Adipose tissue (tissue), 3 donors: ENCODE measurements at regions not wholly inside any gene's neighbourhood (a gene's known extent, or its start where the extent isn't known, plus 50 kb on each side); places are given as distances from the start of the nearest gene placed in this dataset.

Experiments used
- H3K27ac ChIP-seq: one replicate; pipeline ENCODE4 v1.5.1; 2013; ENCODE audit warnings: low read depth, low read length
- whole genome bisulfite sequencing, 3 donors: extraction: QIAGEN DNeasy Blood & Tissue Kit; methylation state at CpG; one replicate each; pipeline ENCODE4 v1.1.7; 2013; 5-methylcytosine and 5-hydroxymethylcytosine counted together
- donor health status: healthy with polysubstance abuse.
- donor health status: Bipolar disorder and iron deficiency.
- donor health status: healthy.

DNA sequence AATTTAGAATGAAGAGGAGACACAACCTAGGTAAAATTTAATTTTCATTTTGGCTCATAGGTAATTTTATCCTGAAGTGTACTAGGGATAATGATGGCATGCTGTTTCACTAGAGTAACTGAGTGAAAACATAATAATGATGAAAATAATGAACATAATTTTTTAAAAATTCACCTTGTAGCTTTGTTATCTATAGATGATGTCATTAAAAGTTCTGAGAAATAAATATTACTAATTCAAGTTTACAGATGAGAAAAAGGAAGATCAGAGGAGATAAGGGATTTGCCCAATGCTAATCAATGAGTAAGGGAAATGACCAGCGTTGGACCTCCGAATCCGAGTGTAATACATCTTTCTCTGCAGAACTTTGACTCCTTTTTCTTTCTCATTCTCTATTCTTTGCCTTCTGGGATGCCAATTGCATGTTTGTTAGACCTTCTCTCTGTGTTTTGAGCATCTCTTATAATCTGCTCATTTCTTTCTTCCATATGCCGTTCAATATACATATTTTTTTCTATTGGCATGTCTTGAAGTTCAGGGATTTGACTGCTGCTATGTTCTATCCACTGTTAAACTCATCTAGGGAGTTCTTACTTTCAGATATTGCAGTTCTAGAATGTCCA is 186.5 kb downstream of the SNX19 start:
- H3K27ac ChIP-seq = no peak overlapping the region
- WGBS, 3 donors = 79 to 93% (median 91%) methylated on average over 4 of the region's 4 CpGs

DNA sequence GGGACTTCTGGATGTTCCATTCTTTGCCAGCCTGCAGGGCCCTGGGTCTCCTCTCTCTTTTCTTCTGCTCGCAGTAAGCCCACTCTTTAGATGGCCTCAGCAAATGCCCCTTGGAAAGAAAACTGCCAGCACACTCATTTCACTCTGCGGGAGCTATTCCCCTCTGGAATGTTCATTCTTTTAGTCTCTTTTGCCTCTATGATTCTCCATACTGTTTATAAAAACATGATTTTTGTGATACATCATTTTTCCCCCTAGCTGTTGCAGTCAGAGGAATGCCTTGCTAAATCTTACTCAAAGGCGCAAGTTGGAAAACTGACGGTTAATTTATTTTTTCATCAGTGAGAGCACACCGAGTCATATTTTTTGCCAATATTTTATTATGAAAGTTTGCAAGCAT is 184.9 kb downstream of the SNX19 start:
- no peak overlapping the region for H3K27ac ChIP-seq
- WGBS, 3 donors = 87 to 92% (median 88%) methylated on average over 5 of the region's 5 CpGs

DNA sequence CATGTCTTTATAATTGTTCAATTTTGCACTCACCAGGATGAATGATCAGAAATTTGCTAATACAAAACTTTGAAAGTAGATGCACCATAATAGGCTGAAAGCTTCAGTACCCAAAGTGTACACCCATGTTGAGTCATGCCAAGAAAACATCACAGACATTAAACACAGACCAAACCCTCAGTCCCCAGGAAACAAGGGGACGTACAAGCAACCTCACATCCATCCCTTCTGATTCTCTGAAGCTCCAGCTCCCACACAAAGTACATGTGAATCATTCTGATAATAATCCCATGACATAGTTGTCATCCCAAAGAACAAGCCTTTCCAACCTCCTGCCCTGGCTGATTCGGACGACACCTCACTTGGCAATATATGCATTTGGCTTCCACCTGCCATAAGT is 183.8 kb downstream of the SNX19 start:
- no peak overlapping the region for H3K27ac ChIP-seq
- 76 to 87% (median 84%) methylated on average over 3 of the region's 3 CpGs for WGBS, 3 donors

DNA sequence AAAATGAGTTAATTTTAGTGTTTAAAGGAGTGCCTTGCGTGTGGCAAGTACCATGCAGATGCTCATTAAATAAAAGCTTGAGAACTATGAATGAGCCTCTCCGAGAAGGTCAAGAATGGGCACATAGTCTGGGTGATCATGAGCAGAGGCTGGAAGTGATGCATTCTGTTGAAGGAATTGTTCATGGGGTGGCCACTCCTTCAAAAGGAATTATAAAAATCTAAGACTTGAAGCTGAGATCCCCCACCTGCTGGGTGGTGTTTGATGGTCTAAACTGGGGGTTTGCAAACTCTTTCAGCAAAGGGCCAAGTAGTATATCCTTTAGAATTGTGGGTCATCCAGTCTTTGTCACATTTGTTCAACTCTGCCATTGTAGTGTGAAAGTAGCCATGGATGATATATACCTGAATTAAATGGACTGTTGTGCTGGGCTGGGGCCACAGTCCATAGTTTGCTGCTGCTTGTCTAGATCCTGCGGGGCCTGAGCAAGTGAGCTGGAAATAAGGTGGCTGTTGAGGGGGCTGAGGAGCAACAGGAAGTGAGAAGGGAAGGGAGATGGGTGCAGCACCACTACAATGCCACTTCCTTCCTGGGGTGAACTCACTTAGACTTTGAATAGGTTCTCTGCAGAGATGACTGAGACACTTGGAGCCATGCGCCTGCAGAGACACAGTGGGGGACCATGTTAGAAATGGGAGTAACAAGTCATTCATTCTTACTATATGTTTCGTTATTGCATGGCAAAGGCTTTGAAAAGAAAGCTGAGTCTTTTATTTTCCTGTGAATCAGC is 179.0 kb downstream of the SNX19 start:
- WGBS, 3 donors = 72 to 77% (median 72%) methylated on average over 5 of the region's 5 CpGs
- no peak overlapping the region for H3K27ac ChIP-seq

DNA sequence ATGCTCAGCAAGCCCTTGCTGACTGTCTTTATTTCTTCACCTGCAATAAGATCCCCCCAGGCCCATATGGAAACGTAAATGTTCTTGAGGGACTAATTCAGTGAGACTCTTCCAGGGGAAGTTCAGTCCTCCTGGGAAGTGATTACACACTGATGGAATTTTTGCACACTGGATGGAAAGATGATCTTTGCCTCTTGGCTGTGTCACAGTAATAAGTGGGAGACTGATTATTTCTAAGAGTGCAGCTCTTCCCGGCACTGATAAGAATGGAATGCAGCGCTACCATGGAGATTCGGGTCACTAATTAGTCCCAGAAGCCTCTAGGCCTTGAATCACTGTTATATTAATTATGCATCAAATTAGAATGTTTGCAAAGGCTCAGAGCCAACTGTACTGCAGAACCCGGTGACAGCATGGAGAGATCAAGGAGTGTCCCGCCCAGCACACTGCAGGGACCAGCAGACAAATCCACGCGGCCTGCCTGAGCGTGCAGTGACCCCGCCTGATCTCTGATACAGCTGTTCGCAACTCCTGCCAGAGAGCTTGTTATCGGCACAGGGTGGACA is 178.3 kb downstream of the SNX19 start:
- H3K27ac ChIP-seq = no peak overlapping the region
- 13 to 40% (median 39%) methylated on average over 12 of the region's 12 CpGs for WGBS, 3 donors

DNA sequence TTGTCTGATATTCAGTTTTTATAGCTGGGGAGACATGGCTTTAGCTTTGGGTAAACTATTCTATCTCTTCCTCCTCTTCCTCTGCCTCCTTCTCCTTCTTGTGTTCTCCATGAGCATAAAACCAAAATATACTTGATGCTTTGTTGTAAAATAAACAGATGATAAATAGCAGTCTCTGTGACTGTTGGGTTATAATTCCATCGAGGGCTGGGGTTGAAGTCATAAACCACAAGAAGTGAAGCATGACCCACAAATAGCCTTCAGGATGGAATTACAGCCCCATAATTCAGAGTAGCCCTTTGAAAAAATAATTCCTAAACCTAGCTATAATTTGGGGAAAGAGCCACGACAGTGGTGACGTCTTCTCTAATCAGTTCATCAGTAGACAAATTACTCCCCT is 177.7 kb downstream of the SNX19 start:
- WGBS, 3 donors = 70 to 75% (median 74%) methylated on average over 3 of the region's 3 CpGs
- H3K27ac ChIP-seq = no peak overlapping the region

DNA sequence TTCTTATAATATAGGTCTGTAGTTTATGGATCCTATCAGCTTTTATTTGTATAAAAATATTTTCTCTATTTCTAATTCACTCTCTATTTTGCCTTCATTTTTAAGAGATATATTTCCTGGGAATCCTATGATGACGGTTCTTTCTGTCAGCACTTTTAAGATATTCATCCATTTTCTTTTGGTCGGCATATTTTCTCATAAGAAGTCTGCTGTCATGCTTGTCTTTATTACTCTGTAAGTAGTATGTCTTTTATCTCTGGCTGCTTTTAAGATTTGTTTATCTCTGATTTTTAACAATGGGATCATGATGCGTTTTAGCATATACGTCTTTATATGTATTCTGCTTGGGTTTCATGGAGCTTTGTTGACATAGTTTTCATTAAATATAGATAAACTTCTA is 175.5 kb downstream of the SNX19 start:
- 93 to 98% (median 93%) methylated on average over 4 of the region's 4 CpGs for WGBS, 3 donors
- H3K27ac ChIP-seq = no peak overlapping the region

DNA sequence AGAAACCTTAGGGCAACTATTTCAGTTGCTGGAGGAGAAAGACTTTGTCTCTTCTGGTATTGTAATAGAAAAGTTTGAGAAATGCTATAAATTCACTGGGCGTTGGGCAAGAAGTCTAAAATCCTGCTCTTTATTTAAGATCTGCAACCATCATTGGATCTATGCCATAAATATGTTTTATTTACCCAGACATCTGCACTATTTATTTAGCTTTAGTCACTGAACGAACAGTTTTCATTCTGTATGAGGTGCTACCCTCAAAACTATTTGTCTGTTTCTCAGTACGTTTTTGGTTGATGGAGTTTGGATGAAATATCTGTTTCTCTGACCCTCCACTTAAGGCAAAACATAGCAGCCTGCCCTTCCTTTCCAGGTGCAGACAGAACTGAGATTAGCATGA is 171.5 kb downstream of the SNX19 start:
- H3K27ac ChIP-seq = no peak overlapping the region
- 77 to 85% (median 85%) methylated on average over 3 of the region's 3 CpGs for WGBS, 3 donors

DNA sequence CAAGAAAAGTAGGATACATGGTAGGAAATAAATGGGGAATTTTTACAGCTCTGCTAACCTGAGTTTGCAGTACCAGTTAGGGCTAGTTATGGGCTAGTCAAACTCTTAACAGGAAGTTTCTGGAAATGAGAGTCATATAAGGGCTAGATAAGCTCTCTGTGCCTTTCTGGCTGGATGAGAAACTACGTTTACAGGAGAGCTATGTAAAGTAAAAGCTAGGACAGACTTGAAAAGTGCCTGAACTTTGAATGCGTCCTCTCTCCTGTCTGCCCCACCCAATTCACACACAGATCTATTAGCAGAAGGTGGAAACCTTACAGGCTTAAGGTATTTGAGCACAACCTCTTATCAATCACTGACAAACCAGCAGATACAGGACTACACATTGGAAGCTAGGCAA is 167.1 kb downstream of the SNX19 start:
- H3K27ac ChIP-seq = no peak overlapping the region
- WGBS, 3 donors = 64 to 82% (median 64%) methylated on average over 2 of the region's 2 CpGs

DNA sequence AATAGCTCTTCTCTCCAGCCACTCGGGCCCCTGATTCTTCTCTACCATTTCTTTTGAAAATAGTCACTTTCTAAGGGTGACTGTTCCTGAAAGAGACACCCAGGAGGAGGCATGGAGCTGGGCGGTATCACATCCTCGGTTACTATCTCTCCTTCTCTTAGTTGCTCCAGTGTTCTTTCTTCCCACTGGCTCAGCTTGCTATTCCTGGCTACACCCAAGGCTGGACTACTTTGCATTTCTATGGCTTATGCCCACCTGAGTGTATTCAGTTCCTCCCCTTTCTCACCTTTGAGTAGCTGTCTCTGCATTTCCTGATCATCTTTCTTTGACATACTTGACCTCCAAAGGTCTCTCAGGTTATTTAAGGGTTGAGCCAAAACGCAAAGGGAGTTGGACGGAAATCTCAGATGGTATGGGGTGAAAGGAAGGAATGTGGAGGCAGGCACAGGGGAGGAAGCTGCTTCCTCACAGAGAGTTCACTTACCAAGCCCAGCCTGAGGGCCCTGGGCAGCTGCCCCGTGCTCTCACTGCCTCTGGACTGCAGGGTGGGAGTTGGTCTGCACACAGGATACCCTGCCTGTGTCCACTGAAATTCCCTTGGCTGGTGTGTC is 155.7 kb downstream of the SNX19 start:
- 47 to 69% (median 68%) methylated on average over 6 of the region's 6 CpGs for WGBS, 3 donors

DNA sequence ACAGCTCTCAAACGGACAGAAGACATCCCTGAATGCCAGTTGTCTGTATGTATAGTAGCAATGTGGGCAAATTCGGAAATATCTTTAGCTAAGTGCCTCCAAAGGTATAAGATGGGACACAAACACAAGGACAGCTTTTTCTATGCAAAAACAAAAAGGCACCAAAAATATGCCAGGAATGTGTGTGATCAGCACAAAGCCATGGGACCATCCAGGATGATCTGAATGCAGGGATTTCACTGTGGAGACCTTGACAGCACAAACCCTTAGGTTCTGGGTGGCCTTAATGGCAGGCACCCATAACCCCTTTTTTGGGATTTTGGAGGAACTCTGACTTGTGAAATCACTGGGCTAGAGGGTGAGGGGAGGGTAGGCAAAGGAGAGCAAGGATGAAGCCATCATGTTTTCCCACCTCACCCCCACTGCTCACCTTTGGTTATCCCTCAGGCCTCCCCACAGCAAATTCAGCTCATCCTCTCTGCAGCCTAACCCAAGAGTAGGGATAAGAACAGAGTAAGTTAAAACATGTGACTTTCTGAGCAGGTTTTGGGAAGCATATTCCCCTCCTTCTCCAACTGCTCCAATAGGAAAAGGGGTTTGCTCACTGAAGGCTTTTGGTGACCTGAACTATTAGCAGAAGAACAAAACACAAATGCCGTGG is 154.6 kb downstream of the SNX19 start:
- WGBS, 3 donors = 72 to 79% (median 72%) methylated on average over 3 of the region's 3 CpGs
- no peak overlapping the region for H3K27ac ChIP-seq

More for the DNA sequence above, 155.7 kb downstream of the SNX19 start:
- H3K27ac ChIP-seq = no peak overlapping the region

DNA sequence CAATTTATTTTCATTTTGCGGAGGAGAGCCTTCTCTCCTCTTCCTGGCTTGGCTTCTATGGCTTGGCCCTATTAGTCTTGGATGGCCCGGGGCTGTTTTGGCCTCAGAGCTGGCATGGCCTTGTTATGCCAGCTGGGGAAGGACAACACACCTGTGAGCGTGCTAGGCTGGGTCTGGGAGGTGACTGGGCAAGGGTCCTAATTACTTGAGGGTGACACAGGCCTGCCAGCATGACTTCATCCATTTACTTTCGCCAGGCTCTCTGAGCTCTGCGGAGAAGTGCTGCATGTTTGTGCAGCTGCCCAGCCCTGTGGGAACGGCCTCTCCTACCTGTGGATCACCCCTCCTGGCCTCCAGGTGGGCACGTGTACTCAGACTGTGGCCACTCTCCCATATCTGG is 153.6 kb downstream of the SNX19 start:
- 44 to 85% (median 84%) methylated on average over 7 of the region's 7 CpGs for WGBS, 3 donors
- no peak overlapping the region for H3K27ac ChIP-seq

DNA sequence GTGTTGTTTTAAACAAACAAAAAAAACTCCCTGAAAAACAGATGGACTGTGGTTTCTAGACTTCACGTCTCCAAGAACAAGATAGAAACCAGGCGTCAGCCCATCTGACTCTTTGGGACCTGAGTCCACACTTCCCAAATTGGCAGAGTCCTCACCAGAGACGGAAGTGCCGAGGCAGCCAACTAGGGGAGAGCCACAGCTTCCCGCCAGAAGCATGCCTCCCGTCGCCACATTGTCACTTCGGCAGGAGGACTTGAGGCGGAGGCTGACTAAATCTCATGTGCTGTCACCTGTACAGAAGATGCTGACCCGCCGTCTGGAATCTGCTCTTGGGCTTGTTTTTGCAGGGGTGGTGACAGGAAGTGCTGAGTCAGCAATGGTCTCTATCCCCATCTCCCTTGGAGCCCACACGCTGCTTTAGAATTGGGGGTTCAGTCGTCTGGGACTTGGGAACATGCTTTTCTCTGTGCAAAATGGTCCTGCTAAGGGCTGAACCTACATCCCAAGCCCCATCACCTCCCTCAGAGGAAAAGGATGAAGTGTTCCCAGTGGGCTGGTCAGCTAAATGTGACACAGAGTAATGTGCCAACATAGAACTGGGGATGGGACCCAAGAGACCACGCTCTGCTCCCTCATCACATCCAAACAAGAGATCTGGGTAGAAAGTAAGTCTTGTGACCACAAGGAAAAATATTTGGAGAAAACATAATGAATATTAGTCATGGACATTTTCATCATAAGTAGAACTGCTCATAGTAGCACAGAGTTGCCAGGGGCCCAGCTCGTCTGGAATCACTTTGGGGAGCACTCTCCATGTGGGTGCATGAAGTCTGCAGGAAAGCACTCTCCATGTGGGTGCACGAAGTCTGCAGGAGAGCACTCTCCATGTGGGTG is 152.9 kb downstream of the SNX19 start:
- 82 to 87% (median 85%) methylated on average over 16 of the region's 16 CpGs for WGBS, 3 donors
- no peak overlapping the region for H3K27ac ChIP-seq

DNA sequence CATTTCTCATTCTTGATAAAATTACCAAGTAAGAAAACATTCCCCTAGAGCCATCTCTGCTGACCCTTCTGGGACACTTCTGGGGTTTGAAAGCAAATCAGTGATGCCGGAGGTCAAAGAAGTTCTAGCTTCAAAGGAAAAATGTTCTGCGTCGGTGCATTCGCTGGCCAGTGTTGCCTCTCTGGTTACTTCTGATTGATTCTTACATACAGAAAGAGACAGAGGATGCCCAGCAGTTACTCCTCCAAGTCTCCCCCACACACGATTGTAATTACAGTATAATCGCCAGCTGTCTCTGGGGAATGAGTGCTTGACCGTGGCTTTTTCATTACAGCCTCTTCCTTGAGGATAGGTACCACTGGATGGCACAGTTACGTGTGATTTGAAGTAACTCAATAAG is 150.9 kb downstream of the SNX19 start:
- 76 to 84% (median 84%) methylated on average over 8 of the region's 8 CpGs for WGBS, 3 donors
- no peak overlapping the region for H3K27ac ChIP-seq

DNA sequence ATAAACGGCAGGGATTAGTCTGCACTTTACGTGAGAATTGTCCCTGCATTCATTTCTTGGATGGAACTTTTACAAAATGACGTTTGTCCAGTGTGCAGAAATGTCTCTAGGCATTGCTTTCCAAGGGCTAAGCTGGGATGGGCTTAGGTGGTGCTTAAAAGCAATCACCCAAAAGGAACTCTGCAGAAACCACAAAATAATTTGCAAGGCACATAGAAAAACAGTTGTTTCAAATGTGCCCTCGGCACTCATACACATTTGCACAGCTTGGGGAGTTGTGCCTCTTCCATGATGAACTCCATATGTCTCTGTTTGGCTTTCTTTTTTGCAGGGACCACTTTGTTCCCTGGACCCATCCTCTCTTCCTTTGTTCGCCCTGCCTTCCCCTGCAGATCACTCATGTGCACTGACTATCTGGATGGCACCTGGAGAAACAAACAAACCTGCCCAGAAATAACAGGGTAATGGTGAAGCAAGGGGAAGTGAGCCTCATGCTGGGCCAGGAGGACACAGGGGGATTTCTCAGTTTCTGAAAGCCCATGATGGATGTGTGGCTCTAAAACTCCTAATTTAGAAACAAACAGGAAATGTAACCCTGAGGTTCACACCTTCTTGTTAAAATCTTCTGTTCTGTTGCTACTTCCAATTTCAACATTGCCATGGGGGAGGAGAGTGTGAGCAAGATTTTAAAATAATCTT is 150.2 kb downstream of the SNX19 start:
- WGBS, 3 donors = 58 to 70% (median 61%) methylated on average over 5 of the region's 5 CpGs
- no peak overlapping the region for H3K27ac ChIP-seq

DNA sequence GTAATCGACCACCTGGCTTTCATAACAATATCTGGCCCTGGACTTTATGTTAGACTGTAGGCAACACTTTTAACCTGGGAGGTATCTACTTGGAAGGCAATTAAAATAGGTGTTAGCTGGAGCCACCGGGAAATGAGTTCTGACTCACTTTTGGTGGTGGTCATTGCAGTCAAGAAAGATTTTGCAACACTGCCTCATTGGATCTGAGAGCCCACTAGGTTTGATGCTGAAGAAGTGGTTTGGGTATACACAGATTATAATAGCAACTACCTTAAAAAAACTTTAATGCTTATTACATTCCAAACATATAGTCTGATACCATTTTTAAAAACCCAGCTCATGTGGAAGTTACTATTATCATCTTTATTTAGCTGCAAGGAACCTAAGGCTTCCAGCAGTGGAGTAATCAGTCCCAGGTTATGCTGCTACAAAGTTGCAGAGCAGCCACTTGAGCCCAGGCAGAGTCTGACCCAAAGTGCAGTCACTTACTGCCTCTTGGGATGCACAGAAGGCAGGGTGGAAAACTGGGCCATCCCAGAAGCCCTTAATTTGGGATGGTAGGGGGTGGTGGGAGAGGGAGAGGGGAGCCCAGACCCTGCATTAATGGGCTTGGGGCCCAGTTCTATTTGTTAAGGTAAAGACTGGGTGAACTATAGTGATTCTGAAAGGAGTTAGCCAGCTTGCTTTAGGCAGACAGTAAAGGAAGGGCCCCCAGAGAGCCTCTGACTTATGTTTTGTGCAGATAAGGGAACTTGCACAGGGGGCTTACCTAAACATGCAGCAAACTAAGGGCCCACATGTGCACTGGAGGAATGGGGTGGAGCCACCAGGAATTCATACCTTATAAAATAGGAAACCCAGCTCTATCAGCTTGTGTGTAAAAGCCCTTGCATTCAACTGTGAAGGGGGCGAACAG is 149.4 kb downstream of the SNX19 start:
- WGBS, 3 donors = 50 to 63% (median 61%) methylated on average over 3 of the region's 3 CpGs
- no peak overlapping the region for H3K27ac ChIP-seq
